Gastroesophageal sphincter (tissue), 4 donors: ENCODE measurements at regions not wholly inside any gene's neighbourhood (a gene's known extent, or its start where the extent isn't known, plus 50 kb on each side); places are given as distances from the start of the nearest gene placed in this dataset.

ENCODE experiments used
- ATAC-seq: fragments of 150-250 bp; one replicate; pipeline ENCODE4 v1.9.1; 2016; ENCODE audit warnings: mild to moderate bottlenecking, moderate library complexity
- H3K27ac ChIP-seq, 4 donors: fragments of 200-600 bp; sonication (generic) in 3 of 4; 1 replicate in 3 of 4; 2 replicates in 1 of 4; pipeline ENCODE4 v1.5.1; 2016 to 2019
- H3K27me3 ChIP-seq: fragments of 200-600 bp; sonication (generic); one replicate; pipeline ENCODE4 v1.5.1; 2019
- H3K36me3 ChIP-seq, 2 donors: fragments of 200-600 bp; sonication (generic); one replicate each; pipeline ENCODE4 v1.5.1; 2019; ENCODE audit warnings: control low read depth in 1 of 2
- H3K4me1 ChIP-seq, 3 donors: fragments of 200-600 bp; sonication (generic); 1 replicate in 2 of 3; 2 replicates in 1 of 3; pipeline ENCODE4 v1.5.1; 2016 to 2019; ENCODE audit warnings: control low read depth in 2 of 3
- H3K4me3 ChIP-seq, 2 donors: fragments of 200-600 bp; sonication (generic); one replicate each; pipeline ENCODE4 v1.5.1; 2019; ENCODE audit warnings: mild to moderate bottlenecking in 1 of 2, moderate library complexity in 1 of 2
- H3K9me3 ChIP-seq, 3 donors: fragments of 200-600 bp; sonication (generic); one replicate each; pipeline ENCODE4 v1.5.1; 2017 to 2019; ENCODE audit warnings: control low read depth in 2 of 3
- EP300 ChIP-seq: sonication (generic); formaldehyde crosslinking; IDR thresholded peaks from one replicate; pipeline ENCODE4 v1.6.1; 2017; ENCODE audit warnings: antibody characterized with exemption, mild to moderate bottlenecking
- POLR2A ChIP-seq, 2 donors: fragments of 450-650 bp; IDR thresholded peaks; one replicate each; pipeline ENCODE4 v1.6.1; 2017; ENCODE audit warnings: antibody characterized with exemption in 2 of 2, mild to moderate bottlenecking in 2 of 2, moderate library complexity in 1 of 2
- POLR2AphosphoS5 ChIP-seq: sonication (generic); formaldehyde crosslinking; IDR thresholded peaks from one replicate; pipeline ENCODE4 v1.6.1; 2017; ENCODE audit warnings: antibody characterized with exemption
- WGBS, 2 donors: methylation state at CpG; one replicate each; pipeline ENCODE4 v1.1.5; 2018; ENCODE audit warnings: low coverage in 1 of 2; 5-methylcytosine and 5-hydroxymethylcytosine counted together
- TF ChIP-seq, protein P1 (sequence below), 4 experiments: fragments of 200-600 bp in 2 of 4; fragments of 450-650 bp in 2 of 4; sonication (generic) in 1 of 4; IDR thresholded peaks; one replicate each; pipeline ENCODE4 v1.5.1; 2017 to 2019; ENCODE audit warnings: antibody characterized with exemption in 4 of 4, mild to moderate bottlenecking in 2 of 4, moderate library complexity in 2 of 4

GRCh38 chr9:71626395-71626794, 141.9 kb downstream of the CEMIP2 start:
- Histone ChIP-seq H3K36me3 (no peaks in the 10 kb centered on the region), H3K27ac (no peak overlapping the region), H3K9me3 (no peaks in the 10 kb centered on the region), H3K27me3 (no peaks in the 10 kb centered on the region), H3K4me1 (no peaks in the 10 kb centered on the region), H3K4me3 (no peak overlapping the region)
- ATAC-seq, result no peak
- TF ChIP-seq EP300, result no peak
- TF ChIP-seq, protein P1, sequence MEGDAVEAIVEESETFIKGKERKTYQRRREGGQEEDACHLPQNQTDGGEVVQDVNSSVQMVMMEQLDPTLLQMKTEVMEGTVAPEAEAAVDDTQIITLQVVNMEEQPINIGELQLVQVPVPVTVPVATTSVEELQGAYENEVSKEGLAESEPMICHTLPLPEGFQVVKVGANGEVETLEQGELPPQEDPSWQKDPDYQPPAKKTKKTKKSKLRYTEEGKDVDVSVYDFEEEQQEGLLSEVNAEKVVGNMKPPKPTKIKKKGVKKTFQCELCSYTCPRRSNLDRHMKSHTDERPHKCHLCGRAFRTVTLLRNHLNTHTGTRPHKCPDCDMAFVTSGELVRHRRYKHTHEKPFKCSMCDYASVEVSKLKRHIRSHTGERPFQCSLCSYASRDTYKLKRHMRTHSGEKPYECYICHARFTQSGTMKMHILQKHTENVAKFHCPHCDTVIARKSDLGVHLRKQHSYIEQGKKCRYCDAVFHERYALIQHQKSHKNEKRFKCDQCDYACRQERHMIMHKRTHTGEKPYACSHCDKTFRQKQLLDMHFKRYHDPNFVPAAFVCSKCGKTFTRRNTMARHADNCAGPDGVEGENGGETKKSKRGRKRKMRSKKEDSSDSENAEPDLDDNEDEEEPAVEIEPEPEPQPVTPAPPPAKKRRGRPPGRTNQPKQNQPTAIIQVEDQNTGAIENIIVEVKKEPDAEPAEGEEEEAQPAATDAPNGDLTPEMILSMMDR (IDR thresholded peaks at IDR 0.05), result no peak
- TF ChIP-seq POLR2A (IDR thresholded peaks at IDR 0.05), result no peak
- no peak for TF ChIP-seq POLR2AphosphoS5
- 87 to 88% methylated on average over 1 of the region's 1 CpG for WGBS, 2 donors

DNA sequence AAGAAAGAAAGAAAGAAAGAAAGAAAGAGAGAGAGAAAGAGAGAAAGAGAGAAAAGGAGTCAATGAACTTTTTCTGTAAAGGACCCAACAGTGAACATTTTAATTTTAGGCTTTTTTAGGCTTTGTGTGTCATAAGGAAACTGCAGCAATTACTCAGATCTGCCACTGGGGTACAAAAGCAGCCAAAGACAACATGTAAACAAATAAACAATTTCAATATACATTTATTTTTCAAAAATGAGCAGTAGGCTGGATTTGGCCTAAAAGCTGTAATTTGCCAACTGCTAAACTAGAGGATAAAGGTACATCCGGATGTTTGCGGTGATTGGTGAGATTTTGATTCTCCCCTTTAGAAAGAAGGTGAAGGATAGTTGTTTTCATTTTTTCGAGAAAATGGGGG, 143.6 kb downstream of the CEMIP2 start:
- TF ChIP-seq, protein P1 (IDR thresholded peaks at IDR 0.05), result no peak
- no peak for TF ChIP-seq POLR2A (IDR thresholded peaks at IDR 0.05)
- TF ChIP-seq POLR2AphosphoS5, result no peak
- no peak for TF ChIP-seq EP300
- no peaks in the 10 kb centered on the region for H3K4me1 ChIP-seq
- ATAC-seq, result no peak
- no peaks in the 10 kb centered on the region for H3K27me3 ChIP-seq
- 86 to 96% methylated on average over 3 of the region's 3 CpGs for WGBS, 2 donors
- H3K27ac ChIP-seq, result no peak overlapping the region
- H3K36me3 ChIP-seq, result no peaks in the 10 kb centered on the region
- no peaks in the 10 kb centered on the region for H3K9me3 ChIP-seq
- H3K4me3 ChIP-seq, result no peak overlapping the region

GRCh38 chr9:71620746-71621145, 147.6 kb downstream of the CEMIP2 start:
- H3K27ac ChIP-seq, result no peak overlapping the region
- WGBS, 2 donors, result 69 to 80% methylated on average over 1 of the region's 1 CpG
- H3K4me3 ChIP-seq, result no peak overlapping the region
- TF ChIP-seq, protein P1 (IDR thresholded peaks at IDR 0.05), result no peak
- TF ChIP-seq POLR2AphosphoS5 (no peak), POLR2A (IDR thresholded peaks at IDR 0.05) (no peak), EP300 (no peak)
- peaks cover 0 to 11% (median 0%) of the 10 kb centered on the region in 3 donors for H3K9me3 ChIP-seq
- H3K36me3 ChIP-seq, result no peaks in the 10 kb centered on the region
- no peaks in the 10 kb centered on the region for H3K27me3 ChIP-seq
- H3K4me1 ChIP-seq, result no peaks in the 10 kb centered on the region
- no peak for ATAC-seq

GRCh38 chr9:71620331-71620730, 148.0 kb downstream of the CEMIP2 start:
- 38 to 62% methylated on average over 2 of the region's 2 CpGs for WGBS, 2 donors
- TF ChIP-seq, protein P1 (IDR thresholded peaks at IDR 0.05), result no peak
- TF ChIP-seq POLR2A (IDR thresholded peaks at IDR 0.05) (no peak), EP300 (no peak)
- no peak for ATAC-seq

GRCh38 chr9:71619926-71620325, 148.4 kb downstream of the CEMIP2 start:
- peaks cover 0 to 11% (median 0%) of the 10 kb centered on the region in 3 donors for H3K9me3 ChIP-seq
- TF ChIP-seq POLR2AphosphoS5 (no peak), EP300 (no peak), POLR2A (IDR thresholded peaks at IDR 0.05) (no peak)
- TF ChIP-seq, protein P1 (IDR thresholded peaks at IDR 0.05), result no peak
- no peaks in the 10 kb centered on the region for H3K27me3 ChIP-seq
- H3K4me3 ChIP-seq, result no peak overlapping the region
- H3K27ac ChIP-seq, result no peak overlapping the region
- H3K36me3 ChIP-seq, result no peaks in the 10 kb centered on the region
- no peaks in the 10 kb centered on the region for H3K4me1 ChIP-seq
- WGBS, 2 donors, result 100% methylated on average over 1 of the region's 2 CpGs; no CpG with 5 or more reads in 1 of the 2 donors
- no peak for ATAC-seq

More at GRCh38 chr9:71620331-71620730, 148.0 kb downstream of the CEMIP2 start:
- Histone ChIP-seq H3K4me3 (no peak overlapping the region), H3K36me3 (no peaks in the 10 kb centered on the region), H3K4me1 (no peaks in the 10 kb centered on the region), H3K9me3 (peaks cover 0 to 11% (median 0%) of the 10 kb centered on the region in 3 donors), H3K27ac (no peak overlapping the region), H3K27me3 (no peaks in the 10 kb centered on the region)
